Activated CD4-positive, CD25-positive, alpha-beta regulatory T cell treated with anti-CD3 and anti-CD28 coated beads, Interleukin-2, amount 50 U/mL, for 16 hours (primary cell): ENCODE measurements at regions not wholly inside any gene's neighbourhood (a gene's known extent, or its start where the extent isn't known, plus 50 kb on each side); places are given as distances from the start of the nearest gene placed in this dataset.
"Not testable (repeated sequence)": the region's sequence is repeated elsewhere in the genome, so short reads cannot be mapped to it uniquely, and the experiment has no call there.

Source experiments
- DNase-seq: peaks from one replicate; pipeline ENCODE4 v3.0.0-alpha.2; 2020; ENCODE audit warnings: low read depth, low spot score

DNA sequence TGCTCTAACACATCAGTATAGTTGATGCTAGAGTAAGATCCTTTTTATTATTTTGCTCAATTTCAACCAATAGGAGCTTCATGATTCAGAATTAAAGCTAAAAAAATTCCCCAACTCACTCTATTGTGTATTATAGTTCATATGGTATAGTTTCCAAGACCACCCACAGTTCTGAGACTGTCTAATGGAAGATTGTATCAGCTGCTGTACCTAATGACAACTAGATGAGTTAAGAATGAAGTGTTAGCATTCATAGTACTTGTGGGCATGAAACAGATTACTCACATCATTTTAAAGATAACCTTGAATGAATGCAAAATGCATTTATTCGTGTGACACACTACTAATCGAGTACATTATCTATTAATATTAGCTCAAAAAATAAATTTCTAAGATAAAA, 289.9 kb upstream of the ATP11B start:
- no peak for DNase-seq

DNA sequence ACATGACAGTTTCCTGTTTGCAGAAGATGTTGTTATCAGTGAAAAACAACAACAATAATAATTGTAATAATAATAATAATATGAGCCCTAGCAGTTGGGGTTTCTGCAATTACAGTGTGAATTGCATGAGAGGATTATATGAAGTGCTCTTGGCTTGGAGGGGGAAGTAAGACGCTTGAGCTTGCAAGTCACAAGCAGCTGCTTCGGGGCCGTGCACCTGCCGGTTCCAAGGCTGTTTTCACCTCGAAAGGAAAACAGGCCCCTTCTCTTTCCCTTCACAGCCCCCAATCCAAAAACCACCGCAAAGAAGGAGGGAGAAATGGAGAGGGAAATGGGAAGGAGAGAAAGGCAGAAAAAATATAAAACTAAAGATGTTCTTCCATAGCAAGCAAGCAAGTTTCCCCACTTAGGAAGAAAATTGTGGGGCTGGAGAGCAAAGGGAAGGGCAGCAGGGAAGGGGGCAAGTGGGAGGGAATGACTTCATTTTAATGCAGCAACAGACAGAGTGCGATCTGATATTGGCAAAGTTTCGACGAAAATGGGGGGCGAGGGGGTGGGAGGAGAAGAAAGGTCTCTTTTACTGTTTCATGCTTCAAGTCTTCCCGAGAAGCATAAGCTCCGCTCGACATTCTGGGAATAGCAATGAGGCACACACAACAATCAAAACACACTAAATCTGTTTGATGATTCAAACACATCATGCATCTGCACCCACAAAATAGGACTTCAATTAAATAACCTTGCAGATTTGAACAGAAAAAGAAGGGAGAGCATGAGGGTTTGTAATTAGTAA, 284.2 kb upstream of the ATP11B start:
- no peak for DNase-seq

GRCh38 chr3:182509844-182510460, 283.4 kb upstream of the ATP11B start:
- no peak for DNase-seq

- no peak for DNase-seq
Measured at GRCh38 chr3:182514236-182514964, 278.9 kb upstream of the ATP11B start.

GRCh38 chr3:182516597-182517336, 276.5 kb upstream of the ATP11B start:
- no peak for DNase-seq

DNA sequence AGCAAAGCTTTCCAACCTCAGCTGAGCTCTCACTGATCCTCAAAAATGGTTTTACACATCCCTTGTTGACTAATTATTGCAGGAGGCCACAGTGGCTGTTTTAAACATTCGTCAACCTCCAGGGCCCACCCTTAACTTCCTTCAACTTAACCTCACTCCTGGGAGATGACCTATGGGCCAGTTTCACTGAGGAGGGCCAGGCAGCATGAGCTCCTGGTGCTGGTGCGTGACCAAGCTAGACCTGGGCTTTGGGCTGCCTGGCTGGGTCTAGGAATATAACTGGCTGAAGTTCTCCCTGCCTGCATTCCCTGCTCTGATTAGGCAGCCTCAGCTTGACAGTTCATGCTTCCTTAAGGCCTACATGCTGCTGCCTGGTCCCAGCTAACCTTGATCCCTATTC, 273.7 kb upstream of the ATP11B start:
- DNase-seq, result no peak

DNA sequence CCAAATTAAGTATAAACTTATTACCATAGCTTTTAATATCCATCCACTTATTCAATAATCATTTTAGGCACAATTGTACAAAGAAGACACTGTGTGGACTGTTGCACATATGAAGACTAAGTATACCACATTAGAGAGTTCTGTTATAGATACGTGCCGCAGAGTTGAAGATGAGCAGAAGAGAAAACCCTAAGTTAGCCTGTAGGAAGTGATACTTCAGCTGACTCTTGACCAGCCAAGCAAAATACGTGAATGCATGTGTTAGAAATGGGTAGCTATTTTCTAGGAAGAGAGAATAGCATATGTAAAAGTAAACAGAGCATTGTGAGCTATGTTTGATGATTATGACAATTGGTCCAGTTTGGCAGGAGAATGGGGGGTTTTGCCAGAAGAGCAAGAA, 272.0 kb upstream of the ATP11B start:
- no peak for DNase-seq

DNA sequence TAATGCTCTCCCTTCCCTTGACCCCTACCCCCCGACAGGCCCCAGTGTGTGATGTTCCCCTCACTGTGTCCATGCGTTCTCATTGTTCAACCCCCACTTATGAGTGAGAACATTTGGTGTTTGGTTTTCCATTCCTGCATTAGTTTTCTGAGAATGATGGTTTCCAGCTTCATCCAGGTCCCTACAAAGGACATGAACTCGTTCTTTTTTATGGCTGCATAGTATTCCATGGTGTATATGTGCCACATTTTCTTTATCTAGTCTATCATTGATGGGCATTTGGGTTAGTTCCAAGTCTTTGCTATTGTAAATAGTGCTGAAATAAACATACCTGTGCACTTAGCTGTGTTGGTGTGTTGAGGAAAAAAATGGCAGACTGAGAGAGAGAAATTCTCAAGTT, 269.9 kb upstream of the ATP11B start:
- DNase-seq, result not testable (repeated sequence)

GRCh38 chr3:182523836-182524235, 269.5 kb upstream of the ATP11B start:
- no peak for DNase-seq

DNA sequence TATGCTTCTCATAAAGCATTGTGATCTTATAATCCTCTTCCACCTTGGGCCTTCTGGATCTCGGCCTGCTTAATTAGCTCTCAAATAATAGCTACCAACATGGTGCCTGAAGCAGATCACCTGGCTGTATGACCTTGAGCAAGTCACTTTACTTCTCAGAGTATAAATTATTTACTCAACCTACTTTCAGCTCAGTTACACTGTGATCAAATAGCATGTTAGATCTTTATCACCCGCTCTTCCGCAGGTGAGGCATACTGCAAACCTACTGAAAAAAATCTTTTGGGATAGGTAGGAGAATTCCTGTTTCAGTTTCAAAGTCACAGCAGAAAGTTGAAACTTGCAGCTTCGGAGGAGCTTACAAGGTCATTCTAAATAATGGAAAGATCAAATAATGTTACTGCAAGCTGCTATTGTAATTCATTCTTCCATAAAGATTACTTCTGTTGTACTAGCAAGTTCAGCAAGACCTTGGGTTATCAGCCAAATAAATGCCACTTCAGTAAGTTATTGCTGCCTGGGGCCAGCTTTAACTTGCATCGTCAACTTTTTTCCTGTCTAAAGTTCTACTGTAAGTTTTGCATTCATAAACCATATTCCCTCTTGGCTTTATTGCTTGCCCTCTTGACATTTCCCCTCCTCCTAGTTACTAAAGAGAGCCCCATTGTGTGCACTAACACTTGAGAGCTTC, 268.4 kb upstream of the ATP11B start:
- no peak for DNase-seq

GRCh38 chr3:182525766-182526374, 267.4 kb upstream of the ATP11B start:
- no peak for DNase-seq

GRCh38 chr3:182527745-182528144, 265.6 kb upstream of the ATP11B start:
- no peak for DNase-seq

- no peak for DNase-seq
Measured at GRCh38 chr3:182530316-182530715, 263.0 kb upstream of the ATP11B start.

DNA sequence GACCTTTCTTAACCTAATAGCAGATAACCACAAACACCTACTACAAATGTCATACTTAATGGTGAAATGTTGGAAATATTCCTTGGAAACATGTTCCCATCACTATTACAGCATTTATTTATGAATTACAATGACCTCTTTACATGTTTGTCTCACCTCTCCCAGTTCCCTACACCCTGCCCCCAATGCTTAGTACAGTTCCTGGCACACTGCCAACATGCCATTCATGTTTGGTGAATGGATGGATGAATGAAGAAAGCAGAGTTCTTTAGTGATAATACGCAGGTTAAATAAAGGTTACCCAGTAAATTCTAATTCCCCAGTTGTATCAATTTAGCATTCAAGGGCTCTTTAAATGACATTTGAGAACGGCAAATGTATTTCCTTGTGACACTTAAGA, 259.9 kb upstream of the ATP11B start:
- DNase-seq, result no peak

GRCh38 chr3:182544542-182544941, 248.8 kb upstream of the ATP11B start:
- no peak for DNase-seq

GRCh38 chr3:182562274-182562673, 231.0 kb upstream of the ATP11B start:
- DNase-seq, result no peak

GRCh38 chr3:182565916-182566796, 227.1 kb upstream of the ATP11B start:
- no peak for DNase-seq

- DNase-seq, result no peak
Measured at GRCh38 chr3:182567700-182568099, 225.6 kb upstream of the ATP11B start.

GRCh38 chr3:182568261-182568660, 225.0 kb upstream of the ATP11B start:
- DNase-seq, result no peak

- no peak for DNase-seq
Measured at GRCh38 chr3:182568876-182569275, 224.4 kb upstream of the ATP11B start.
